ENCODE measurements at regions not wholly inside any gene's neighbourhood (a gene's known extent, or its start where the extent isn't known, plus 50 kb on each side); places are given as distances from the start of the nearest gene placed in this dataset.
"Not testable (repeated sequence)": the region's sequence is repeated elsewhere in the genome, so short reads cannot be mapped to it uniquely, and the experiment has no call there.

GRCh38 chr2:183459466-183459865 is 335.2 kb downstream of the NUP35 start:
- DNase-seq (ENCODE audit: low spot score): no peak

GRCh38 chr2:183463821-183464220 is 339.6 kb downstream of the NUP35 start:
- DNase-seq (ENCODE audit: low spot score): no peak

DNA sequence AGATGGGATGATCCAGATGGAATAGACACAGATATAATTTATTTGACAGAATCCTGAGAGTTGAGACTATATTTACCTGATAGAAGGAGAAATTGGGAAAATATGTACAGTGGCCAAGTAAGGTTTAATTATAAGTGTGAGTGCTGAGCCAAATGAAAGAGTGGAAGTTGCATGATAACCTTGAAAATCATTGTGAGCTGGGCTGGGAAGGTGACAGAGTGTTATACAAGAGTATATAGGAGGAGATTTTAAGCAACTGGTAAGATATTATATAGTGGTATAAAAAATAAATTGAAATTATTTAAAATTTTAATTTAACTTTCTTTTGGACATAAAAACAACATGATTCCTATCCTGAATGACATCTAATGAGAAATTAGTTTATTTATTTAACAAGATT is 340.8 kb downstream of the NUP35 start:
- no peak for DNase-seq (ENCODE audit: low spot score)

DNA sequence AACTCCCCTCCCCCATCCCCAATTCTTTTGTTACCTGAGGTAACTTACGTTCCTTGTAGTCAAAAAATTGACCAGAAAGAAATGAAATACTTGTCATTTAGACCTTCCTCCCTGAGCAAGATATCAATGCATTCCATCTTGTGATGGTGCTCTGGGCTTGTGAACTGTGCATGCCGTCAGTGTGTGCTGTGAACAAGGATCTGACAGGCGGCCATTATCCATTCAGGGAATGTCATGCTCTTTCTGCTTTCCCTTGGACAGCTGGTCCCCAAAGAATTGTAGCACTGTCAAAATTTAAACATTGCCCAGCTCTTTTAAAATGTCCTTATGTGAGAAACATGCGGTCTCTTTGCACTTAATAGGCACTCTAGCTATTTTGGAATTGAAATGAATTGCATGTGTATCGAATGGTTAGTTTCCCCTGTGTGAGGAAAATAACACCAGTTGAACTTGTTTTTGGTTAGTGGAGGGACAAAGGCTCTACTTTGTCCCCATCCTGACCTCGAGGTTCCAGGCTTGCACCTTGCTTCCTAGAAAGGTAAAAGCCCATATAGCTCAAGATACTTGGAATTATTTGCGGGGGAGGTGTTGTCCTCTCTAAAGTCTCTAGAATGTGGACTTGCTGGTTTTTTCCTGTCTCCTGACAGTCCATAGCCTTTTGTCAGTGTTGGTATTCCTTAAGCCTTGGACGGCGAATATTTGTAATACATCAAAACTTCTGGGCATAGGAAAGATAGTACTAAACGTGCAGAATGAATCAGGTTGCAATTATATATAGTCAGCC is 350.9 kb downstream of the NUP35 start:
- DNase-seq (ENCODE audit: low spot score): no peak

DNA sequence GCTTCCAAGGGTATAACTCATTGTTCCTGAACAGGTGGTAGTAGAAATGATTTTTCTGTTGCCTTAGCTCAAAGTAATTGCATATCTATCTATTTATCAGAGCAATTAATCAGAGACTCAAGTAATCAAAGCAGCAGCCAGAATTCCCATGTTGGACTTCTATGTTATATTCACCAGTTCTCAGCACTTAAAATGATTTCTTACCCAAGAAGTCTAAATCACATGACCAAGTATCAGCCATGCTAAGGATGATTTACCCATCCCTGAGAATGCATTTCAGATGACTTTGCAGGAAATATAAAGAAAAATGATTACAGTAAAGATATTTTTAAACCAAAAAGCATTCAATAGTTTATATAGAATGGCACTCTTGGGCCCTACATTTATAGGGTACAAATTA is 352.2 kb downstream of the NUP35 start:
- DNase-seq (ENCODE audit: low spot score): no peak

DNA sequence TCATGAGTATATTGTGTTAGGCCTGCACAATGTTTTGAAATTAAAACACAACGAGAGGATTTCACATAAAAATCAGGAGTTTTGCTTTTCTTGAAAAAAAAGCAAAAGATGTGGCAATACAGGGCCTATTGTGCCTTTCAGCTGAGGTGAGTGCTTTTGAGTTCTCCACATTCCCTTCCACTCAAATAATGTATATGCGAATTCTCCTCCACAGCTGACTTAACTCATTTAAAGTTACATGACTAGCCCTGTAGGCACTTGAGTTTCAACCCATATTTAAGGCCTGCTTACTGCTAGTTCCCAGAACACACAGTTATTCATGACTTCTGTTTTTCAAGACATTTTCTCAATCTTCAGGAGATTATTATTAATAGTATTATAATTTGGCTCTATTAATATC is 353.1 kb downstream of the NUP35 start:
- DNase-seq (ENCODE audit: low spot score): no peak

DNA sequence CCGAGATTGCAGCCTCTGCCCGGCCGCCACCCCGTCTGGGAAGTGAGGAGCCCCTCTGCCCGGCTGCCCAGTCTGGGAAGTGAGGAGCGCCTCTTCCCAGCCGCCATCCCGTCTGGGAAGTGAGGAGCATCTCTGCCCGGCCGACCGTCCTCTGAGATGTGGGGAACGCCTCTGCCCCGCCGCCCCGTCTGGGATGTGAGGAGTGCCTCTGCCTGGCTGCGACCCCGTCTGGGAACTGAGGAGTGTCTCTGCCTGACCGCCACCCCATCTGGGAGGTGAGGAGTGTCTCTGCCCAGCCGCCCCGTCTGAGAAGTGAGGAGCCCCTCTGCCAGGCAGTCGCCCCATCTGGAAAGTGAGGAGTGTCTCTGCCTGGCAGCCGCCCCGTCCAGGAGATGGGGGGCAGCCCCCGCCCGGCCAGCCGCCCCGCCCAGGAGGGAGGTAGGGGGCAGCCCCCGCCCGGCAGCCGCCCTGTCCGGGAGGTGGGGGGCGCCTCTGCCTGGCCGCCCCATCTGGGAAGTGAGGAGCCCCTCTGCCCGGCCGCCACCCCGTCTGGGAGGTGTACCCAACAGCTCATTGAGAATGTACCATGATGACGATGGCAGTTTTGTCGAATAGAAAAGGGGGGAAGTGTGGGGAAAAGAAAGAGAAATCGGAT is 354.8 kb downstream of the NUP35 start:
- DNase-seq (ENCODE audit: low spot score): not testable (repeated sequence)

- DNase-seq (ENCODE audit: low spot score): no peak
Observed at GRCh38 chr2:183487326-183487725, 363.1 kb downstream of the NUP35 start.

GRCh38 chr2:183488421-183488820 is 364.2 kb downstream of the NUP35 start:
- DNase-seq (ENCODE audit: low spot score): no peak

DNA sequence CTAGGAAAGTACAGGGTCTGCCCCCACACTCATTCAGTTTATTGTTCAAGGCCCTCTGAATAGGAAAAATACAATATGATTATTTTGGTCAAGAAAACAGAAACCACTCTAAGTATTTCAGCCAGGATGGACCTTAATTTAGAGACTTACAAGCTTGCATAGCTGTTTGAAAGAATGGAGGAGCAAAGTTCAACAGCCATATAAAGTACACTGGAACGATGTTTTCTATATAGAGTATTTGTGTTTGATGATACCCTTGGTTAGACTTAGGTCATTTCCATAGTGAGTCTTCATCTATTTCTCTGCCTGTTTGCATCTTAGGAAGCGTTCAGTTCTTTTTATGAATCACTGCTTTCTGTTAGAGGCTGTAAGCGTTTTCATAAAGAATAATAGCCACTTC is 366.2 kb downstream of the NUP35 start:
- no peak for DNase-seq (ENCODE audit: low spot score)

DNA sequence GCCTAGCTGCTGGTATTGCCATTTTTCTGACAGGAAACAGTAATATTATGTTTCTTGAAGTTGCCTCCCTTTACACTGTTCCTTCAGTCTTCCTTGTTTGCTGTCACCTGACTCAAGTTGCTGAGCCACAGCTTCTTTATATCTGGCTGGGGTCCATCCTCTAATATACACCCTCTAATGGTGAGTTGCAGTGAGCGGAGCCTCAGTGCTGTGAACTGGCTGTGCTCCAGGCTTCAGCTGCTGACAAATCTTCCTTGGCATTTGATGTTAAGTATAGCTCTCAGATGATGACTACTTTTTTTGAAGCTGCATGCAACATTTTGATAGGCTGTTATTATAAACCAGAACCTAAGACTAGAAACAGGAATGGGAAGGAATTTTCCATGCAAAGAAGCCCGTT is 366.7 kb downstream of the NUP35 start:
- no peak for DNase-seq (ENCODE audit: low spot score)

- DNase-seq (ENCODE audit: low spot score): no peak
Observed at GRCh38 chr2:183493040-183493439, 368.8 kb downstream of the NUP35 start.

- DNase-seq (ENCODE audit: low spot score): no peak
Observed at GRCh38 chr2:183495079-183495478, 370.8 kb downstream of the NUP35 start.

DNA sequence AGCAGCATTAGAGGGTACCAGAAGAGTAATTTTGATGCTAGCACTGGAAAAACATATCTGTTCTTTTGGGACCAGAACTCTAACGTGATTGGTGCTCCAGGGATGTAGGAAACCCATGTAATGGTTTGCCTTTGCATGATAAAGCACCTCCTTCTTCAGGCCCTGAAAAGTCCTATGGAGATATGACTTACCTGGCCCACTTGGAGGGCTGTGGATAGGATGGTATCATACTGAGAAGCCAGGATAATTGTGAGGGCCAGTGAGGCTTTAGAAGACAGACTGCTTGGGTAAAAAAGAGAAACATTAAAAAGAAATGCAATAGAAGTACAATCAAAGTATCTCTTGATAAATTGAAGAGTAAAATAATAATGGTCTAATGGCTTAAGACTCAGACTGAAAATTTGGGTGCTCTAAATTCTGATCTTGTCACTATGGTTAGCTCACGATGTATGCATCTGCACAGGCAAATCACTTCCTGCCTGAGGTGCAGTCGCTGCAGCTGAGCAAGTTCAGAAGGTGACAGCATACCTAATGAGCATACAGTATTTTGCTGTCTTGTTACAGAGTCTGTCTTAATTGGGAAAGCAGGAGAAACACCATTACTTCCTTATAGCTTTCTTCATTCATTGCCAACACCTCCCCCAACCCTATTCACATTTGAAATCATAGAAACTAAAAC is 371.5 kb downstream of the NUP35 start:
- DNase-seq (ENCODE audit: low spot score): no peak

DNA sequence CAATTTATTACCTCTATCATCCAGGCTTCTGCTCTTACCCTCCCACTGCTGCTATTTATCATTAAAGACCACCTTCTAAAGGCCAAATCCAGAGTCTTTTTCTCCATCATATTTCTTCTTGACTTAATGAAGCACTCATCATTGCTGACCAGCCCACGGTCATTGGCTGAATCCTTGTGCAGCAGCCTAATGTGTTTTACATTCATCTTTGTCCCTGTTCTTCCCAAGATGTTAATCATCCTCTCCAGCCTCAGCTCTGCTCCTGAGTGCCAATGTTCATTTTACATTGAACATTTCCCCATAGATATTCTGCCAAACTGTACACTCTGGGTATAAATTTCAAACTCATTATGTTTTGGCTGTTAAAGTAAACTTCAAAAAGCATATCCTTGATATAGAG is 373.6 kb downstream of the NUP35 start:
- DNase-seq (ENCODE audit: low spot score): no peak

DNA sequence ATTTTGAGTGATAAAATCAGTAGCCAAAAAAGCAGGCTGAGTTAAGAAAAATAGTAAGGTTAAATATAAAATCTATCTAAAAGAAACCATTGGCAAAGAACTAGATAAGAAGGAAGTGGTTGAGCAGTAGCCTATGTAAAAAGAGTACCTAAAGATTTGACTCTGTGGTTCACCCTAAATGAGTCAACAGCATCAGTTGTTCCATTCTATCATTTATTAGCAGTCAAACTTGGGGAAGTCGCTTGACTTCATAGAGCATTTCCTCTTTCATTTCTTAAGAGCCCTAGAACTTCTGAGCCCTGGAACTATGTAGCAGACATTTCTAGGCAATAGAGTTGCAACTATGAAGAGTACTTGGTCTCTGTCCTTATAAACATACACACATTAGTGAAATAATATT is 381.7 kb downstream of the NUP35 start:
- no peak for DNase-seq (ENCODE audit: low spot score)

GRCh38 chr2:183511154-183511553 is 386.9 kb downstream of the NUP35 start:
- DNase-seq (ENCODE audit: low spot score): no peak

GRCh38 chr2:183519371-183520056 is 395.3 kb downstream of the NUP35 start:
- no peak for DNase-seq (ENCODE audit: low spot score)

DNA sequence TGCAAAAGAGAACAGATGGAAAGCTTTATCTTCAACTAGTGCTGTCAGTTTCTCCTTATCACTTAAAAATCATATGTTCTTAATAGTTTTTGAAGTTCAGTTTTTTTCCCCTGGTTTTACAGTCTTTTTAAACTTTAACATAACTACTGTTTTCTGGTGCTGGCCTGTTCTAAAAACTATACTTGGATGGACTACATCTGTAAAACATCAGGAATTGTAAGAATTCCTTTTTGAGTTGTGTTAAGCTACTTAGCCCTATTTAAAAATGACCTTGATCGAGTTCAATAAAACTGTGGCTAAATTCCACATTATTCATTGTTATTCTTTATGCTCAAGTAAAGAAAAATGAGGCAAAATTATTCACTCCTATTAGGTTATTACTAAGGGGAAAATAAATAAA is 397.7 kb downstream of the NUP35 start:
- DNase-seq (ENCODE audit: low spot score): no peak

GRCh38 chr2:183522489-183523266 is 398.4 kb downstream of the NUP35 start:
- no peak for DNase-seq (ENCODE audit: low spot score)

GRCh38 chr2:183530333-183530901 is 406.2 kb downstream of the NUP35 start:
- no peak for DNase-seq (ENCODE audit: low spot score)

GRCh38 chr2:183532514-183532913 is 408.3 kb downstream of the NUP35 start:
- no peak for DNase-seq (ENCODE audit: low spot score)
